ENCODE measurements at regions not wholly inside any gene's neighbourhood (a gene's known extent, or its start where the extent isn't known, plus 50 kb on each side); places are given as distances from the start of the nearest gene placed in this dataset.
"Not testable (repeated sequence)": the region's sequence is repeated elsewhere in the genome, so short reads cannot be mapped to it uniquely, and the experiment has no call there.

GRCh38 chr11:112666253-112666652, 295.0 kb upstream of the NCAM1 start:
- no peaks in the 10 kb centered on the region for H3K4me1 ChIP-seq (ENCODE audit: control insufficient read depth, insufficient read depth, low read length)
- ChIA-PET POLR2A (no interaction called here), CTCF (no interaction called here)
- no peak for TF ChIP-seq TCF7L2 (IDR thresholded peaks at IDR 0.05; ENCODE audit: low read depth, low read length)
- no peak for TF ChIP-seq POLR2AphosphoS5 (IDR thresholded peaks at IDR 0.05; ENCODE audit: low read depth, low read length)
- DNase-seq (ENCODE audit: low read depth, low spot score) (no peak), ATAC-seq (no peak)
- BruUV-seq (replicated peaks), result no TSS peak
- intact Hi-C loops (cut with micrococcal nuclease; ENCODE audit: unreplicated experiment) (no loop called here), in situ Hi-C loops (cut with HindIII; ENCODE audit: low pct_unique_long_range_greater_than_20kb, low sequenced_read_pairs) (no loop called here)
- H3K27me3 ChIP-seq (ENCODE audit: control insufficient read depth, insufficient read depth, low read length), result no peaks in the 10 kb centered on the region
- no peaks in the 10 kb centered on the region for H3K9me3 ChIP-seq (ENCODE audit: control insufficient read depth, insufficient read depth, low read depth, low read length)
- no peaks in the 10 kb centered on the region for H3K36me3 ChIP-seq (ENCODE audit: control insufficient read depth, insufficient read depth, low read length)
- H3K27ac ChIP-seq (ENCODE audit: low read length), result no peak overlapping the region
- H3K4me3 ChIP-seq (ENCODE audit: low read depth in 2 of 2, low read length in 2 of 2), result no peak overlapping the region

- DNase-seq (ENCODE audit: low read depth, low spot score) (no peak), ATAC-seq (no peak)
- POLR2A ChIA-PET, result no interaction called here
- Histone ChIP-seq H3K4me1 (ENCODE audit: control insufficient read depth, insufficient read depth, low read length) (no peaks in the 10 kb centered on the region), H3K27ac (ENCODE audit: low read length) (no peak overlapping the region), H3K4me3 (ENCODE audit: low read depth in 2 of 2, low read length in 2 of 2) (no peak overlapping the region), H3K9me3 (ENCODE audit: control insufficient read depth, insufficient read depth, low read depth, low read length) (no peaks in the 10 kb centered on the region), H3K36me3 (ENCODE audit: control insufficient read depth, insufficient read depth, low read length) (no peaks in the 10 kb centered on the region), H3K27me3 (ENCODE audit: control insufficient read depth, insufficient read depth, low read length) (no peaks in the 10 kb centered on the region)
- CTCF ChIA-PET, result no interaction called here
- TF ChIP-seq TCF7L2 (IDR thresholded peaks at IDR 0.05; ENCODE audit: low read depth, low read length) (no peak), POLR2AphosphoS5 (IDR thresholded peaks at IDR 0.05; ENCODE audit: low read depth, low read length) (no peak), REST (IDR thresholded peaks at IDR 0.05; ENCODE audit: insufficient read depth in 1 of 2, low read depth in 2 of 2, low read length in 1 of 2) (no peak), CTCF (IDR thresholded peaks at IDR 0.05) (no peak), SIN3A (IDR thresholded peaks at IDR 0.05; ENCODE audit: borderline replicate concordance, insufficient read depth, low read depth, low read length) (no peak)
- intact Hi-C loops (cut with micrococcal nuclease; ENCODE audit: unreplicated experiment) (no loop called here), in situ Hi-C loops (cut with HindIII; ENCODE audit: low pct_unique_long_range_greater_than_20kb, low sequenced_read_pairs) (no loop called here)
- no TSS peak for BruUV-seq (replicated peaks)
Observed at GRCh38 chr11:112670806-112671570, 290.2 kb upstream of the NCAM1 start.

- POLR2A ChIA-PET; CTCF ChIA-PET; DNase-seq (ENCODE audit: low read depth, low spot score); ATAC-seq; intact Hi-C loops (cut with micrococcal nuclease; ENCODE audit: unreplicated experiment); H3K9me3 ChIP-seq (ENCODE audit: control insufficient read depth, insufficient read depth, low read depth, low read length); BruUV-seq (replicated peaks); in situ Hi-C loops (cut with HindIII; ENCODE audit: low pct_unique_long_range_greater_than_20kb, low sequenced_read_pairs); H3K4me1 ChIP-seq (ENCODE audit: control insufficient read depth, insufficient read depth, low read length); H3K36me3 ChIP-seq (ENCODE audit: control insufficient read depth, insufficient read depth, low read length); H3K27ac ChIP-seq (ENCODE audit: low read length); H3K27me3 ChIP-seq (ENCODE audit: control insufficient read depth, insufficient read depth, low read length); H3K4me3 ChIP-seq (ENCODE audit: low read depth in 2 of 2, low read length in 2 of 2): not testable (repeated sequence)
Observed at GRCh38 chr11:112673401-112673800, 287.8 kb upstream of the NCAM1 start.
